ENCODE measurements at regions not wholly inside any gene's neighbourhood (a gene's known extent, or its start where the extent isn't known, plus 50 kb on each side); places are given as distances from the start of the nearest gene placed in this dataset.

GRCh38 chr14:100955201-100955600 is 51.7 kb upstream of the RTL1 start:
- DNase-seq (ENCODE audit: low read depth), result peak; percentile 69

DNA sequence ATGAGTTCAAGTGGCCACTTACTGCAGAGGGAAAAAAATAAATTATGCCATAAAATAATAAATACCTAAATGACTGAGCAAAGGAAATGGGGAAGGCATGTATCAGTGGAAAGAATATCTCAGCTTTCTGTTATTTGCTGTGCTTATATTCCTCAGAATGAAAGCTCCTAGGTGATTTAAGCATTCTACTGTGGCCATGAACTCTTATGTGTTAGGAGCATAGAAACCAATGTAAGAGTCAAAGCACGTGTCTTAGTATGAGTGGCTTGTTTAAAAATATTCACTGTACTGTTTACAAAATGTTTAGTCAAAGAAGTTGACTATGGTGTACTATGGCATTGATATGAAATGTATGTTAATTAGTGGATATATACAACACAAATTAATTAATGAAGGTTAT is 59.0 kb upstream of the RTL1 start:
- DNase-seq (ENCODE audit: low read depth), result no peak

GRCh38 chr14:100965296-100965695 is 61.8 kb upstream of the RTL1 start:
- no peak for DNase-seq (ENCODE audit: low read depth)

DNA sequence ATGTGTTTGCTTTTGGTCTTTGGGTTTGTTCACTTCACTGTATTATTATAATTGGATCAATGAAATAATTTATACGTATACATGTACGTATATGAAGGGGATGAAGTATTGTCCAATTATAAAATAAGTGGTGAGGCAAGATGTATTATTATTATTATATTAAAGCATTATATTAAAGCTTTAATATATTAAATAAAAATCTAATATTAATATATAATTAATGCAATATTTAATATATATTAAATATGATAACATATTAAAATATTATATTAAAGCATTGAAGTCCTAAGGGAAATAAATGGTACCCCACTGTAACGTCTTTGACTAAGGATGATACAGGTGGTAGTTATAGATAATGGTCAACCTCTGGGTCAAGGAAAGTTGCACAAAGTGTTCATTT is 63.7 kb upstream of the RTL1 start:
- DNase-seq (ENCODE audit: low read depth), result no peak

DNA sequence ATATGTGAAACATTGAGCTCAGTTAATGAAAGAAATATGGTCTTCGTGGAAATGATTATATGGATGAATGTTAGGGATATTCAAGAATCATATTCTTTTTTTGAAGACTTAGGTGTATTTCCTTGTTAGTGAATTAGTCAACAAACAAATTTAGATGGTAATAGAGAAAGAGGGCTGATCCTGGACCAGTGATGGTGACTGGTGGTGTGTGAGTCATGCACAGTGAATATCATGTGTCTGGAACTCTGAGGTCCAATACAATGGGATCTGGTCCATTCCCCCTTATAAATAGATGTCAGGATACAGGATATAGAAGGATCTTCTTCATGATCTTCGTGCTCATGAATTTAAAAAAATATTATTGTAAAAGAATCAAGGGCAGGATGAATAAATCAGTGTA is 64.4 kb upstream of the RTL1 start:
- no peak for DNase-seq (ENCODE audit: low read depth)

- no peak for DNase-seq (ENCODE audit: low read depth)
Measured at GRCh38 chr14:100972118-100972897, 68.8 kb upstream of the RTL1 start.

DNA sequence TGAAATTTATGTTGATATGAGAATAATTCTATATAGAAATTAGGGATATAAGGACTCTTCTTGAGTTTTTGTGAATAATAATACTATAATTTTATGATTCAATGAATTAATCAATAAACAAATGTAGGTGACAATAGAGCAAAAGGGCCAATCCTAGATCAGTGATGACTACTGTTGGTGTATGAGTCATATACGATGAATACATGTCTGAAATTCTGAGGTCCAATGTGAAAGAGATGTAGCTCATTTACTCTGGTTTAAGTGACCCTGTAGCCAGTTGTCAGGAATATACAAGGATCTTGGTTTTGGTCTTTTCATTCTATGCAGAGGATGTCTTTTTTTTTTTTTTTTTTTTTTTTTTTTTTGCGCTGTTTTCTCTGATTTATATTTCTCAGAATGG is 72.1 kb upstream of the RTL1 start:
- peak; percentile 38 for DNase-seq (ENCODE audit: low read depth)

GRCh38 chr14:100979079-100979478 is 75.6 kb upstream of the RTL1 start:
- no peak for DNase-seq (ENCODE audit: low read depth)

- peak; percentile 80 for DNase-seq (ENCODE audit: low read depth)
Measured at GRCh38 chr14:100979780-100980179, 76.3 kb upstream of the RTL1 start.

DNA sequence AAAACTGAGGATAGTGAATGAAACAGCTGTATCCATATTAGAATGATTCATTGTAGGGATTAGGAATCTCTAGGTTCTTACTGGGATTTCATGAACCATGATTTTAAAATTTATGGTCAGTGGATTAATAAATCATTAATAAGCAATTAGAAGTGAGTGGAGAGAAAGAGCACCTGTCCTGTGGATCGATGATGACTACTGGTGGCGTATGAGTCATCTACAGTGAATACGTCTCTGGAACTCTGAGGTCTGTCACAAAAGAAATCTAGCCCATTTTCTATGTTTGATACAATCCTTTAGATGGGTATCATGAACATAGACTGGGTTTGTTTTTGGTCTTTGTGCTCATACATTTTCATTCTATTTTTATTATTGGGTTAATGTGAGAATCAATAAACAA is 77.3 kb upstream of the RTL1 start:
- no peak for DNase-seq (ENCODE audit: low read depth)

- peak; percentile 36 for DNase-seq (ENCODE audit: low read depth)
Measured at GRCh38 chr14:100981809-100982208, 78.3 kb upstream of the RTL1 start.

- DNase-seq (ENCODE audit: low read depth), result peak; percentile 14
Measured at GRCh38 chr14:100982353-100982752, 78.8 kb upstream of the RTL1 start.

DNA sequence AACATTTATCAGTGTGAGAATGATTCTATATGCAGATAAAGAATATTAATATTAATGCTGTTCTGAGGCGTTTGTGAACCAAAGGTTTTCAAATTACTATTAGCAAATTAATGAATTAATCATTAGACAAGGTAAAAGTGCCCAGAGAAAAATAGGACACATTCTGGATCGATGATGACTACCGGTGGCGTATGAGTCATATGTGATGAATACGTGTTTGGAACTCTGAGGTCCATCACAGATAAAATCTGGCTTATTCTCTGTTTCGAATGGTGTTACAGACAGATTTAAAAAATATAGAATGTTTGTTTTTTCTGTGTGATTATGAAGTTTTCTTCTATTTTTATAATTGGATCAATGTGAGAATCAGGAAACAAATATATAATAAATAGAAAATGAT is 79.2 kb upstream of the RTL1 start:
- peak; percentile 43 for DNase-seq (ENCODE audit: low read depth)

DNA sequence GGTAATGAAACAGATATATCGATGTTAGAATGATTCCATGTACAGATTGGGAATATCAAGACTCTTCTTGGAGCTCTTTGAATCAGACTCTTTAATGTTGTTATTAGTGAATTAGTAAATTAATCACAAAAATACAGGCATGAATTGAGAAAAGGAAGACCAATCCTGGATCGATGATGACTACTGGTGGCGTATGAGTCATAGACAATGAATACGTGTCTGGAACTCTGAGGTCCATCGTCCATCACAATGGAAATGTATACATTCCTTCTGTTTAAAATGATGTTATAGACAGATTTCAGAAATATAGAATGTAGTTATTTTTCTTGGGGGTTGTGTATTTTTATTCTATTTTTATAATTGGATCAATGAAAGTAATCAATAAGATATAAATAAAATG is 80.2 kb upstream of the RTL1 start:
- DNase-seq (ENCODE audit: low read depth), result no peak

DNA sequence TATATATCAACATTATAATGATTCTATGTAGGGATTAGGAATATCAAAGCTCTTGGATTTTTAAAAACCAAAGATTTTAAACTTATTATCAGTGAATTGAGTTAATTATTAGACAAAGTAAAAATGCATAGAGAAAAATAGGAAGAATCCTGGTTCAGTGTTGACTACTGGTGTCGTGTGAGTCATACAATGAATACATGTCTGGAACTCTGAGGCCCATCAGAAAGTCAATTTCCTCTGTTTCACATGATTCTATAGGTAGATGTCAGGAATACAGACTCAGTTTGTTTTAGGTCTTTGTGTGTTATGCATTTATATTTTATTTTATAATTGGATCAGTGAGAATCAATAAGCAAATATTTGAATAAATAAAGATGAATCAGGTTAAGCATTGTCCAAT is 84.5 kb upstream of the RTL1 start:
- no peak for DNase-seq (ENCODE audit: low read depth)

- DNase-seq (ENCODE audit: low read depth), result no peak
Measured at GRCh38 chr14:100988411-100988900, 84.9 kb upstream of the RTL1 start.

DNA sequence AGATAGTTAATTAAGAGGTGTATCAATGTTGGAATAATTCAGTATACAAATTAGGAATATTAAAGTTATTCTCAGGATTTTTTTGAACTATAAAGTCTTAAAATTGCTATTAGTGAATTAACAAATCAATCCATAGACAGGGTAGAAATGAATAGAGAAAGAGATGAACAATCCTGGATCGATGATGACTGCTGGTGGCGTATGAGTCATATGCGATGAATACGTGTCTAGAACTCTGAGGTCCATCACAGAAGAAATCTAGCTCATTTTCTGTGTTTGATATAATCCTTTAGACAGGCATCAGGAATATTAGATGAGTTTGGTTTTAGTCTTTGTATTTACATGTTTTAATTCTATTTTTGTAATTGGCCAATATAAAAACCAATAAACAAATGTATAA is 85.4 kb upstream of the RTL1 start:
- no peak for DNase-seq (ENCODE audit: low read depth)

- peak; percentile 32 for DNase-seq (ENCODE audit: low read depth)
Measured at GRCh38 chr14:100989924-100990323, 86.4 kb upstream of the RTL1 start.

GRCh38 chr14:100994082-100994481 is 90.6 kb upstream of the RTL1 start:
- peak; percentile 50 for DNase-seq (ENCODE audit: low read depth)

- peak; percentile 37 for DNase-seq (ENCODE audit: low read depth)
Measured at GRCh38 chr14:100994756-100995330, 91.3 kb upstream of the RTL1 start.

DNA sequence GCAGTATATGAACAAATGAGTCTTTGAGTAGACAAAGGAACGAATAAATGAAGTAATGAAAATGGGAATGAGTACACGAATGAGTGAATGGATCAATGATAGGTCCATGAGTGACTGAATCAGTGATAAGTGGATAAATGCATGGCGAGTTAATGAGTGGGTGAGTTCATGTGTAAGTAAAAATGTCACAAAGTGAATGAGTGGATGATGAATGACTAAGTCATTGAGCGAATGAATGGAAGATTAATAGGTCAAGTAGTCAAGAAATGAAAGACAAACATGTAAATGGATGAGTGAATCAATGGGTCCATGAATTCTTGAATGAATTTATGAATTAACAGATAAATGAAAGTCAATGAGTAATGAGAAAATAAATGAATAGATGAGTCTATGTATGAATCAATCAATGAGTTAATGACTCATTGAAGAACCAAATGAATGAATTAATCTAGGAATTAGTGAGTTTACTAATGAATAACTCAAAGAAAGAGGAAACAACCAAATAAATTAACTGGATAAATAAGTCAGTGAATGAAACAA is 97.3 kb upstream of the RTL1 start:
- DNase-seq (ENCODE audit: low read depth), result no peak

- peak; percentile 78 for DNase-seq (ENCODE audit: low read depth)
Measured at GRCh38 chr14:101001311-101002069, 98.0 kb upstream of the RTL1 start.

- no peak for DNase-seq (ENCODE audit: low read depth)
Measured at GRCh38 chr14:101002738-101003137, 99.2 kb upstream of the RTL1 start.
